ENCODE measurements at regions not wholly inside any gene's neighbourhood (a gene's known extent, or its start where the extent isn't known, plus 50 kb on each side); places are given as distances from the start of the nearest gene placed in this dataset.

- H3K27ac ChIP-seq: no peak overlapping the region
- CTCF ChIA-PET: no interaction called here
- POLR2A ChIA-PET (ENCODE audit: low non-redundant PET): no interaction called here
- DNase-seq (ENCODE audit: low spot score): no peak
- no peak for TF ChIP-seq CTCF (conservative IDR thresholded peaks at IDR 0.05; ENCODE audit: low read depth)
Observed at GRCh38 chr13:33996636-33997035, 178.7 kb downstream of the RFC3 start.

- H3K27ac ChIP-seq: no peak overlapping the region
- DNase-seq (ENCODE audit: low spot score): no peak
- TF ChIP-seq CTCF (conservative IDR thresholded peaks at IDR 0.05; ENCODE audit: low read depth): no peak
- POLR2A ChIA-PET (ENCODE audit: low non-redundant PET): no interaction called here
- CTCF ChIA-PET: interaction anchor here (0.6 kb wide), 1 partner anchor 258 kb away, joined by 4 read pairs; no protein-coding TSS in a partner anchor
Observed at GRCh38 chr13:33997574-33997973, 179.6 kb downstream of the RFC3 start.

GRCh38 chr13:33999811-34000605, 182.1 kb downstream of the RFC3 start:
- ChIA-PET POLR2A (ENCODE audit: low non-redundant PET) (no interaction called here), CTCF (interaction anchor here (0.6 kb wide), 1 partner anchor 1831 kb away, joined by 3 read pairs; no protein-coding TSS in a partner anchor)
- H3K27ac ChIP-seq: no peak overlapping the region
- no peak for DNase-seq (ENCODE audit: low spot score)
- no peak for TF ChIP-seq CTCF (conservative IDR thresholded peaks at IDR 0.05; ENCODE audit: low read depth)

- CTCF ChIA-PET: no interaction called here
- no peak overlapping the region for H3K27ac ChIP-seq
- no peak for DNase-seq (ENCODE audit: low spot score)
- TF ChIP-seq CTCF (conservative IDR thresholded peaks at IDR 0.05; ENCODE audit: low read depth): no peak
- POLR2A ChIA-PET (ENCODE audit: low non-redundant PET): no interaction called here
Observed at GRCh38 chr13:34000955-34001354, 183.0 kb downstream of the RFC3 start.

- TF ChIP-seq CTCF (conservative IDR thresholded peaks at IDR 0.05; ENCODE audit: low read depth): no peak
- DNase-seq (ENCODE audit: low spot score): no peak
- ChIA-PET CTCF (interaction anchor here (0.6 kb wide), 1 partner anchor 19 kb away, joined by 3 read pairs; no protein-coding TSS in a partner anchor), POLR2A (ENCODE audit: low non-redundant PET) (no interaction called here)
- H3K27ac ChIP-seq: no peak overlapping the region
Observed at GRCh38 chr13:34001389-34001788, 183.4 kb downstream of the RFC3 start.

GRCh38 chr13:34002141-34002540, 184.2 kb downstream of the RFC3 start:
- no peak overlapping the region for H3K27ac ChIP-seq
- ChIA-PET POLR2A (ENCODE audit: low non-redundant PET) (no interaction called here), CTCF (interaction anchor here (0.6 kb wide), 1 partner anchor 18 kb away, joined by 3 read pairs; no protein-coding TSS in a partner anchor)
- no peak for TF ChIP-seq CTCF (conservative IDR thresholded peaks at IDR 0.05; ENCODE audit: low read depth)
- no peak for DNase-seq (ENCODE audit: low spot score)

Measured in RWPE1 (cell line).